ENCODE measurements at regions not wholly inside any gene's neighbourhood (a gene's known extent, or its start where the extent isn't known, plus 50 kb on each side); places are given as distances from the start of the nearest gene placed in this dataset.
"Not testable (repeated sequence)": the region's sequence is repeated elsewhere in the genome, so short reads cannot be mapped to it uniquely, and the experiment has no call there.

GRCh38 chr7:42720991-42721796 lies 190.7 kb downstream of the C7orf25 start:
- no peak for DNase-seq

- no peak for DNase-seq
These were observed 191.9 kb downstream of the C7orf25 start for GRCh38 chr7:42720012-42720411.

DNA sequence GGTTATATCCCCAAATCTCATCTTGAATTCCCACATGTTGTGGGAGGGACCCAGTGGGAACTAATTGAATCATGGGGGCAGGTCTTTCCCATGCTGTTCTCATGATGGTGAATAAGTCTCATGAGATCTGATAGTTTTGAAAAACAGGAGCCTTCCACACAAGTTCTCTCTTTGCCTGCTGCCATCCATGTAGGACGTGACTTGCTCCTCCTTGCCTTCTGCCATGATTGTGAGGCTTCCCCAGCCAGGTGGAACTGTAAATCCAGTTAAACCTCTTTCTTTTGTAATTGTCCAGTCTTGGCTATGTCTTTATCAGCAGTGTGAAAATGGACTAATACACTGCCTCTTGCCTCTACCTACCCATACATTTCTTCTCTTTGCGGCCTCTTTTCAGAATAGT lies 193.4 kb downstream of the C7orf25 start:
- DNase-seq, result not testable (repeated sequence)

GRCh38 chr7:42714356-42714755 lies 197.5 kb downstream of the C7orf25 start:
- no peak for DNase-seq

GRCh38 chr7:42709284-42709683 lies 202.6 kb downstream of the C7orf25 start:
- DNase-seq, result no peak

DNA sequence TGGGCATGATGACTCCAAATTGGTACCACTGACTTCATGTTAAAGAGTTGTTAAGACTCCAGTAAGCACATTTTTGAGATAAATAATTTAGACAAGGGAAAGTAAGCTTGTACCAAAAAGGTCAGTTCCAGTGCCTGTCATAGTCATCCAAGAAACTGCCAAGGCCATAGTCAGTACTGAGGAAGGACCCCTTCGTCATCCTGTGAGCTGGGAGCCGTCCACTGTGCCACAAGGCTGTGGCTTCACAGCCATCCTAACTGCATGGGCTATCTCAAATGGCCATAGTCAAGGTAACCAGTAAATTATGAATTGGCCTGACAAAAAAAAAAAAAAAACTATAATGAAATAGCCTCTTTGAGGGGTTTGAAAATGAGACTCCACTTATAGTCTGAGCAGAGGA lies 207.2 kb downstream of the C7orf25 start:
- no peak for DNase-seq

DNA sequence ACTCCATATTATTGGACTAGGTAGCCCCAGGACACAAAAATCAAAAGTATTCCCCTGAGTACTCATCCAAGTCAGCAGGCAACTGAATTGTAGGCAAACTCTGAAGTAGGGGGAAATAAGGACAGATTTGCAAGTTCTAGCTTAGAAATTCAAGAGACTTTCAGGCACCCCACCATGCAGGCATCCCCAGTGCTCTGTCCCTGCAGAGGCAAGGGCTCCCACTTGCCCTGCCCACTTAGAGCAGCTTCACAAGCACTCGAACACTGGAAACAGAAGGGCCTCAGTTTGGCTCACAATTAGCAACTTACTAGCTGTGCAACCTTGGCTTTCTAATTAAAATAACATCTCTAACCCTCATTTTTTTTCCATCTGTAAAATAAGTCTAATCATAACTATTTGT lies 209.2 kb downstream of the C7orf25 start:
- DNase-seq, result no peak

- no peak for DNase-seq
These were observed 211.2 kb downstream of the C7orf25 start for GRCh38 chr7:42700406-42701327.

- no peak for DNase-seq
These were observed 212.3 kb downstream of the C7orf25 start for GRCh38 chr7:42699380-42700178.

- no peak for DNase-seq
These were observed 213.1 kb downstream of the C7orf25 start for GRCh38 chr7:42698600-42699374.

DNA sequence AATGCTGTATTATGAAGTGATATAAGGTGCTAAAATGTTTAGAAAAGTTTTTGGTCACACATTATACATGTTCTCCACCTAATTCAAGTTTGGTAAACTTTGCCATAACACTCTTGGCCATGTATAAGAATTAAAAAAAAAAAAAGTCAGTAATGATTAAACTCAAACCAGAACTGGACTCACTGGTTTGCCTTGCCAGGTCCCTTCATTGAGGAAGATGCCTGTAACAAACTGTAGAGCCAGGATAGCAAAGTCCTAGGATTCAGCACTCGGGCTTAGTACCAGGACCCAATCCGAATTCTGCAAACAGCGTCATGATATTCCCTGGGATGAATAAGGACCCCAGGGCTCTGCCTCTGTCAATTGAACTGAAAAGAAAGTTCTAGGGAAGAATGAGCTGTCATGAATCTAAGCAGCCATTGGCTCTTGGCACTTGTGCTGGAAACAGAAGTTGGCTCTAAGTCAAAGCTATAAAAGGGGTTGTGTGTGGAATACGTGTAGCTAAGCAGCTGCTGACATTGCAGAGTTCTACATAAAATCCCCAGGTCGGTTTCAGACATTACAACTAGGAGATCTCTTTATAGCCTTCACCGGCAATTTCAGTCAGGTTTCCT lies 216.9 kb downstream of the C7orf25 start:
- DNase-seq, result no peak

DNA sequence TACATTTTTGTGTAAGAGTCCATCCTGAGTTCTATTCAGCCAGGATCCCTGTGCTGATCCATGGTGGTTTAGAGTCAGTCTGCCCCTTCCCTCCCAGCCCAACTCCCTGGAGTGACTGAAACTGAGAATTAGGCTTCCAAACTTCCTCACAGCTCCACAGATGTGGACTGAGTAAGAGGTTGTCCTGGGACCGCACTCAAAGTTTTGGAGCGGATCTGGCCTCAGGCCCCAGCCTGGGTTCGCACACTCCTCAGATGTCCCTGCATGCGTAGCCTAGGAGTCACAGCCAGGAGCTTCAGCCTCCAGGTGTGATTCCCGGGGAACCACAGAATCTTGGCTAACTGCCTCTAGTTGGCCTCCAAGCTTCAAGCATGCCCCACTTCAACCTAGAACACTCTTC lies 218.1 kb downstream of the C7orf25 start:
- DNase-seq, result no peak

GRCh38 chr7:42692621-42693020 lies 219.2 kb downstream of the C7orf25 start:
- DNase-seq, result no peak

GRCh38 chr7:42690794-42691639 lies 220.9 kb downstream of the C7orf25 start:
- no peak for DNase-seq

- no peak for DNase-seq
These were observed 222.2 kb downstream of the C7orf25 start for GRCh38 chr7:42689626-42690025.

DNA sequence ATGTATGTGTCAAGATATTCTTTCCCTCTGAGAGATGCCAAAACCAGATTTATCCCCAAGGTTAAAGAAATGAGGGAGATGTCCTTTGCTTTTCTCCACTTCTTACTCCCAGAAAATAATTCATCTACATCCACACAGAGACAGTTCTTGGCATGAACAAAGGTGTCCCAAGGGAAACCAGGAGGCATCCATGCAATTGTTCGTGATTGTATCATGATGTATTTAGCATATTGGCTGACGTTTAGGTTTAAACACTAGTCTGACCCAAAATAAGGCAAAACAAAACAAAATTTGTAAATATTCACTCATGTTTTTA lies 223.9 kb downstream of the C7orf25 start:
- no peak for DNase-seq

DNA sequence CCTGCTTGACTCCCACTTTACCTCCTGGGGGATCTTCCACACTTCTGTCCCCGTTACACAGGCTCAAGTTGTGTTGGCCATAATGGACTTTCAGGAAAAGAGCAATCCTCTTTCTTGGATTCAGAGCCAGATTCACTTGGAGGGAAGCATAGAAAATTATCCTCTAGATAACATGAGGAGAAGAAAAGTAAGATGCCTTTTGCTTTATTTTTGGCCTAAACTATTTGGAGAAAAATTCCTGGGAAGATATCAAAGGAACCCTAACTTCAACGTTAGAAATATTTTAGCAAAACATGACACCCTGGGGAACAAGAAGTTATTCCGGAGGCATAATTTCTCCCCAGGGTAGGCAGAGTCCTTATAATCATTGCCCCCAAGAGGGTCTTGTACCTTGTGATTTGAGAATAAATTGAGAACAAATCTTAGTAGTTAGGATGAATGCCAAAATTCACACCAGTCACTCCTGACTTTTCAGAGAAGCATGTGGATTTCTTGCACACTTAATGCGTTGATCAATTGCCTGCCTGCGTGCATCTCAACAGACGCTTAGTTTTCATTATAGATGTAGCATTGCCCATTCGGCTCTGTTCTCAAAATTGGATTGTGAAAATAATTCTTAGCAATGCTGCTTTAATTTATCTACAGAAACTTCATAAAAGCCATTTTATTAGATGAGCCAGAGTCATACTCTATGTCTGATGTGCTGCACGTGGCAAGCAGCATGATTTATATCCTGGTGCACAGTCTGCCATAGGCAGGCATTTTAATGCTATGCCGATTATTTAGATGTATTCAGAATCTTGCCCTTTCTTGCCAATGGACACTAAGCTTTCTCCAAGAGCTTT lies 224.4 kb downstream of the C7orf25 start:
- DNase-seq, result no peak

DNA sequence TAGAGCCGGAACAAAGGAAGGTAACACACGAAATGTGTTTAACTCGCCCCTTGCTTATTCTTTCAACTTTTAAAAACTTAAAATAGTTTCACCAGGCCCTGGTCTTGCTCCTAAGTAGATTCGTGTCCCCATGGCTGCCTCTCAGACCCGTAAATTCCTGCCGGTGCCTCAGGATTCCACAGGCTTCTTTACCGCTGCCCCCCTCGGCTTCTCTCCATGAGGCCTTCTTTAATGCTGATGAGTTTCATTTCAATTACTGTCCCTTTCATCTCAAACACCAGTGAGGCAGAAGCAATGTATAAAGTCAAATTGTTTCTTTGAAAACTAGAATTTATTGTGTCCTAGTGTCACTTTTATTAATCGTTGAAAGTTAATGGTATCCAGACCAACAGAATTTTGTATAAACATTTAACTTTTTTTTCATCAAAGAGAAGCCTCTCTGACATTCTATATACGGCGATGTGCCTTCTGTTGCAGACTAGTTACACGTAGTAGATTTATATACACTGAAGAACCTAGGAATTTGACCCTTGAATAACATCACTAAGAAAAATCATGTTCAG lies 225.2 kb downstream of the C7orf25 start:
- DNase-seq, result no peak

GRCh38 chr7:42685911-42686310 lies 226.0 kb downstream of the C7orf25 start:
- no peak for DNase-seq
